HG02678 (cell line): ENCODE measurements at regions not wholly inside any gene's neighbourhood (a gene's known extent, or its start where the extent isn't known, plus 50 kb on each side); places are given as distances from the start of the nearest gene placed in this dataset.

Experiments
- ATAC-seq: cut with Tn5 transposase; IDR thresholded peaks from one replicate; pipeline ENCODE4 v1.9.1; 2021; ENCODE audit warnings: mild to moderate bottlenecking, moderate library complexity; ENCODE audit not compliant: unreplicated experiment

DNA sequence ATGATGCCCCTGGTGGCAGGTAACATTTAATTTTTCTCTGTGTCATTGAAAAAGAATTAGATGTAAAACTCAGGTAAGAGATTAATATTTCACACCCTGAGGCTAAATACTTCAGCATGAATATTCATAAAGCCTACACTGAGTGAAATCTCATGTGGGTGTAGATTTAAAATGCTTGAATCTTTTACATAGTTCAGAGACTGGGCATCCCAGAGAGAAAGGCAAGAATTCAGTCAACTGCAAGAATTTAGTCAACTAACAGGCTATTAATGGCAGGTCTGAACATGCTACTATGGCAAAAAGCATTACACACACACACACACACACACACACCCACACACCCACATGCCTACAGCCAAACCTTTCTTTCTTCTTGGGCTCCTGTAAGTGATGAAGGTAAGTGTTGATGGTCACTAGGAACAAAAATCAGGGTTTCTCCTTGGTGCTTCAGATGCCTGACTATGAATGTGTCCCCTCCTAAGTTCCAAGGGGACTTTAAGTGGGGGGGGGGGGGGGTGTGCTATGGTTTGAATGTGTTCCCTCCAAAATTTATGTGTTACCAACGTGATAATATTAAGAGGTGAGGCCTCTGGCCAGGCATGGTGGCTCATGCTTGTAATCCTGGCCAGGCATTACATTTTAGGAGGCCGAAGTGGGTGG lies 63.7 kb upstream of the PSMD7 start:
- no peak for ATAC-seq

GRCh38 chr16:74230126-74230525 lies 66.5 kb upstream of the PSMD7 start:
- no peak for ATAC-seq

DNA sequence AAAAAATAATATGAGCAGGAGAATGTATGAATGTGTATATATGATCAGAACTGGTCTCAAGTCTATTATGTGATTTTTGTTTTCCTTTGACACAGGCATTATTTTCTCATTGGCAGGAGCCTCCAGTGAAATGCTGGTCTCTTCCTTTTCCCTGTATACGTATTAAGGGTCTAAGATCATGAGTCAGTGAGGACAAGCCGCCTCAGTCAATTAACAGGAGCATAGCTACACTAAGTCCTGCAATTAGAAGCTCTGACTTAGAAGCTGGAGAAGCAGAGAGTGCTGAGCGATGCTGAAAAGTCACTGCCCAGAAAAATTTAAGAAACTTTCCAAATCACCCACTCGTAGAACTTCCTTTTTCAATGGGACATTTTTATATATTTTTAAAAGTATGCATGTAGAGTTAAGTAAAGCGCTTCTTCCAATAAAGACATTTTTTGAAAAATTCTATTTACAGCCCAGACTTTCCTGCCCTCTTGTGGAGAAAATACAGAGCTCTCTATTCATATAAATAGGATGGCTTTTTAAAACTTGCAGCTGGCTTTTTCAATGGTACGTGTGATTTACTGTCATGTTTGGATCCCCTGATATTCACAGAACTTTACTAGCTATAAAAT lies 70.2 kb upstream of the PSMD7 start:
- ATAC-seq: no peak

DNA sequence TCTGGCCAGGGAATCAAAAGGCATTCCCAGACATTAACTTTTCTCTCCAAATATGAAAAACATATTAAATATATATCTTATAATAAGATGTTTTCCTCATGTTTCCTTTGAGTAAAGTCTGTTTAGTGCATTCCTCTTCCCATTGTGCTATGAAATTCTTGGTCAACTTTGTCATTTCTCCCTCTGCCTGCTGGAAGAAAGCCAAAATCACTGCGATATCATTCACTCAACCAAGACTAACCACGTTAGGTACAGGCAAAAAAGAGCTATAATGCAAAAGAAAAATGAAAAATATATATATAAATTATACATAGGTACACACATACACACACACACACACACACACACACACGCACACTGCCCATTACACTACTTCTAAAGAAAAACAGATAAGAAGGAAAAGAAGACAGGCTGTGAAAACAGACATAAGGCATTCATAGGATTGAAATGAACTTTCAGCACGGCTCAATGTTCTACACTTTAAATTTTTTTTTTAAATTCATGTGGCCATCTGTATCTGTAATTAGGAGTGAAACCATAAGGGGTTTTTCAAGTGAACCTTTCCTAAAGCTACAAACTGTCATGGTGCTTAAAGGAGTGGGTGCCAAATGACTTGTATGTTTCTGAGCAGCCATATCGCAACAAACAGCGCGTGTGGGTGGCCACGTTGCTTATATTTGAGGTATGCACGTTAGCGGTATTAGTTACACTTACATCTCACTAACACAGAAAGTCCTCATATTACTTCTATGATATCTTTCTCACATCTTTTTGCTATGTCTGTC lies 71.6 kb upstream of the PSMD7 start:
- ATAC-seq: no peak

DNA sequence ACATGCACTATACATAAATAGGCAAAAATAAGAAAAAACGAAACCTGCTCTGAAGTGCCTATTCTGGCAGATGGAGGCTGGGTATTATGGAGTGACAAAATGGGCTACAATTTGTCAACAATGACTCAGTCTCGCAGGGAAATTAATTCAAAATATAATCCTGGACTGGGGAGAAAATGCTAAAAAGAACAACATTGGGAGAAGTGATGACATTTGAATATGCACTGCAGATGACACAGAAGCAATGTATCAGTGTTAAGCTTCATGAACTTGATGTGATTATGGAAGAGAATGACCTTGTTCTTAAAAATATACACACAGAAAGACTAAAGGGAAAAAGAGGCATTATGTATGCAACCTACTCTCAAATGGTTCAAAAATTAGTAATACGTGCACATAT lies 74.8 kb upstream of the PSMD7 start:
- no peak for ATAC-seq

- no peak for ATAC-seq
Measured at GRCh38 chr16:74219706-74220105, 76.9 kb upstream of the PSMD7 start.

GRCh38 chr16:74218871-74219270 lies 77.7 kb upstream of the PSMD7 start:
- ATAC-seq: no peak

DNA sequence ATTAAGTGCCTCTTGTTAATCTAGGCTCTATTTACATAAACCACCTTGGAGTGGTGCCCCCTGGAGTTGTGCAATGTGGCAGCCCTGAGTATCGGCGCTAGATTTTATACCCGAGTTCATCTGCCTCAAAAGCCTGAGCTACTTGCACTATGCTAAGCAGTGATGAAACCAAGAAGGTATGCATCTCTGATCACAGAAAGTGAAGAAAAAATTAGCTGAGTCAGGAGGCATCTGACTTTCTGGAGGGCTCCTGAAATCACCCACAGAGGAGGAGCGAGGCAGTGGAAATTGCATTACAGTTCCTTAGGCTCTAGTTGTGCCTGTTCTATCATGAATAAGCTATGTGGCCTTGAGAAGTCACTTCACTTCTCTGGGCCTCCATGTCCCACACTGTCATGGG lies 80.3 kb upstream of the PSMD7 start:
- no peak for ATAC-seq

GRCh38 chr16:74215249-74215648 lies 81.4 kb upstream of the PSMD7 start:
- no peak for ATAC-seq

DNA sequence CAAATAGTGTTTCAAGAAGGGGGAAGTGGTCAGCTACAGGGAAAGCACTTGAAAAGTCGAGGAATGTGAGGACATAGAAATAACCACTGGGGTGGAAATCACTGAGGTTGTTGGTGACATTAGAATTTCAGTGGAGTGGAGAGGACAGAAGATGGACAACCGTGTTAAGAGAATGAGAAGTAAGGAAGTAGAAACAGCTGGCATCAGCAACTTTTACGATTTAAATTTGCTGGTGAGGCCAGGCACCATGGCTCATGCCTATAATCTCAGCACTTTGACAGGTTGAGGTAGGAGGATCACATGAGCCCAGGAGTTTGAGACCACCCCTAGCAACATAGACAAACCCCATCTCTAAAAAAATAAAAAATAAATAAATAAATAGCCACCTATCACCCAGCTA lies 83.2 kb upstream of the PSMD7 start:
- ATAC-seq: no peak

DNA sequence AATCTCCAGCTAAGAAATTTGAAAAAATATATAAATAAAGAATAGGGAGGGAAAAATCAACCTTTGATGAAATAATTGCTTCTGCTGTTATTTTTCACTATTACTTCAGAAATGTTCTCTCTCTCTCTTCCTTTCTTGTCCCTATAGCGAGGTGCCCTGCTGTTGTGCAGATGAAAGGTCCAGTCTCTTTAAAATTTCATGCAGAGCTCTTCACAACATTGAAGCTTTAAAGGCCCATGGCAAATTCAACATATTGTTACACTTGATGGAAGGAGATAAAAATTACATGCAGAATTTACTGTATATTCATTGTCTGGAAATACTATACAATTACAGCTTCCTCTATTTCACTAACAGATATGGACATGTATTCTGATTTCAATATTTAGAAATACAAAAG lies 86.4 kb upstream of the PSMD7 start:
- no peak for ATAC-seq

GRCh38 chr16:74202009-74202408 lies 94.6 kb upstream of the PSMD7 start:
- no peak for ATAC-seq

DNA sequence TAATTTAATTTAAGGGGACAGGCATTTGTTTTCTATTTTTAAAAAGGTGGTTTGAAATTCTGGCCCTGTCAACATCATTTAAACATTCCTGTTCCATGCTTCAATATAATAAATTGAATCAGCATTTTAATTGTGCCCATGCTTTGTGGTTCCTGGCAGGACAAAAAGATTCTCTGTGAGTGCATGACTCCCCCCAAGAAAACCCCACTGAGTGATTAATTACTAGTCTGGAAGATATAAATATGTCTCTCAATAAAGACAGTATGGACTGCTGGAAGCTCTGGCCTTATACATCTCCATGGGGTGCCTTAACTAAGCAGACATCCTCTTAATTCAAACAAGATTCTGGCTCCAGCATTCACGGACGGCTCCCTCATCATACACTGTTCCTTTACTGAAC lies 95.0 kb upstream of the PSMD7 start:
- ATAC-seq: no peak

DNA sequence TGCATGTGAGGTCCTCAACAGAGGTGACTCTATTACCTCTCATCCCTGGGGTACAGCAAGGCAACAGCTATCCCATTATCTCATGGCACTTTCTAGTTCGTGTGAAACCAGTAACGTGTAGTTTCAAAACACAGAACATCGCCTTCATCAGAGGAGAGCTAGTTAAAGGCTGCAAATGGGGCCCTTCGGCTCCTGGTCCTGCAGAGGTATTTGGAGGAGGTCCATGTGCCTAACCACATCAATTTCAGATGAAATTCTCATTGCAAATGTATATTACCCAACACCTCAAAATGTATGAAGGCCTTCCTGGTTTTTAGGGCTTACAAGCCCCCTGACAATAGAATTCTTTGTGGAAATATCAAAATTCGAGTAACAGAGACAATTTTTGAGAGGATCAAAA lies 95.7 kb upstream of the PSMD7 start:
- no peak for ATAC-seq

GRCh38 chr16:74199842-74200124 lies 96.8 kb upstream of the PSMD7 start:
- no peak for ATAC-seq

GRCh38 chr16:74199066-74199841 lies 97.4 kb upstream of the PSMD7 start:
- ATAC-seq: no peak

GRCh38 chr16:74192281-74192797 lies 104.3 kb upstream of the PSMD7 start:
- ATAC-seq: no peak

- no peak for ATAC-seq
Measured at GRCh38 chr16:74190292-74190691, 106.3 kb upstream of the PSMD7 start.

- no peak for ATAC-seq
Measured at GRCh38 chr16:74188856-74189255, 107.8 kb upstream of the PSMD7 start.

DNA sequence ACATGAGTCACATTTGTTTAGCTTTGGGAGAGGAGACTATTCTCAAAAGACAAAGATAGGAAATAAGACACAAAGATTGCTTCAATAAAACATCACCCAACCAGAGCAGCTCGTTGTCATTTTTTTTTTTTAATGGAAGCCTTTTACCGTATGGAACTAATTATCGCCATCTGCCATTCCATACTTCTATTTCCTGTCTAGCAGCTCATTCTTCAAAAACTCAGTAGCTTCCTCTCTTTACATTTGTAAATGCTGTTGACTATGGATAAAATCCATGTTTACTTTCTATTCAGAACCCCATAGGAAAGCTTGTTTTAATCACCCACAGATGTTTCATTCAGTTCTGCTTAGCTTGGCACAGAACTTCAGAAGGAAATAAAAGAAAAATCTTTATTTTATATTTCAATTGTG lies 110.0 kb upstream of the PSMD7 start:
- ATAC-seq: no peak

GRCh38 chr16:74184839-74185238 lies 111.8 kb upstream of the PSMD7 start:
- no peak for ATAC-seq
